Transverse colon (tissue), 4 donors: ENCODE measurements at regions not wholly inside any gene's neighbourhood (a gene's known extent, or its start where the extent isn't known, plus 50 kb on each side); places are given as distances from the start of the nearest gene placed in this dataset.

Source experiments
- POLR2A ChIP-seq: fragments of 450-650 bp; IDR thresholded peaks from one replicate; pipeline ENCODE4 v1.6.1; 2016; ENCODE audit warnings: antibody characterized with exemption, mild to moderate bottlenecking, moderate library complexity
- POLR2AphosphoS5 ChIP-seq, 3 donors: sonication (generic); formaldehyde crosslinking; IDR thresholded peaks; one replicate each; pipeline ENCODE4 v1.6.1; 2016; ENCODE audit warnings: antibody characterized with exemption in 3 of 3
- TF ChIP-seq, protein P1 (sequence below), 5 experiments: fragments of 200-600 bp in 3 of 5; fragments of 450-650 bp in 2 of 5; sonication (generic) in 3 of 5; IDR thresholded peaks; 1 replicate in 2 of 5; 2 replicates in 3 of 5; pipeline ENCODE4 v1.5.1; 2016 to 2017; ENCODE audit warnings: antibody characterized with exemption in 5 of 5, inconsistent platforms in 3 of 5, mild to moderate bottlenecking in 2 of 5, moderate library complexity in 1 of 5

DNA sequence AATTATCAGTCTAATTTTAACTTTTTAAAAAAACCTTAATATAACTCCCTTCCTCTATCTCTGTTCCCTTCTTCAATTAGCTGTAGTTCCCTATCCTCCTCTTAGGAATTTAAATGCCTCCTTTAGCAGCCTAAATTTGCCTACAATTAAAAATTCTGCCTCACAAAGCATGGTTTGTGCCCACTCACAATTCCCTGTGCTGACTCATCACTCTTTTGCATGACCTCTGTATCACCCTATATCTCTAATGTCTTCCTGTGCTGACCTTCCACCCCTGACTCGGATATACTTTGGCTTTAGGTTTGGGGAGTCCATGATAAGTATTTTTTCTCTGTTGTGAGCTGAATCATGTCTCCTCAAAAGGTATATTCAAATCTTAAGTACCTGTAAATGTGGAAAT is 253.6 kb downstream of the RNF144B start:
- TF ChIP-seq, protein P1, sequence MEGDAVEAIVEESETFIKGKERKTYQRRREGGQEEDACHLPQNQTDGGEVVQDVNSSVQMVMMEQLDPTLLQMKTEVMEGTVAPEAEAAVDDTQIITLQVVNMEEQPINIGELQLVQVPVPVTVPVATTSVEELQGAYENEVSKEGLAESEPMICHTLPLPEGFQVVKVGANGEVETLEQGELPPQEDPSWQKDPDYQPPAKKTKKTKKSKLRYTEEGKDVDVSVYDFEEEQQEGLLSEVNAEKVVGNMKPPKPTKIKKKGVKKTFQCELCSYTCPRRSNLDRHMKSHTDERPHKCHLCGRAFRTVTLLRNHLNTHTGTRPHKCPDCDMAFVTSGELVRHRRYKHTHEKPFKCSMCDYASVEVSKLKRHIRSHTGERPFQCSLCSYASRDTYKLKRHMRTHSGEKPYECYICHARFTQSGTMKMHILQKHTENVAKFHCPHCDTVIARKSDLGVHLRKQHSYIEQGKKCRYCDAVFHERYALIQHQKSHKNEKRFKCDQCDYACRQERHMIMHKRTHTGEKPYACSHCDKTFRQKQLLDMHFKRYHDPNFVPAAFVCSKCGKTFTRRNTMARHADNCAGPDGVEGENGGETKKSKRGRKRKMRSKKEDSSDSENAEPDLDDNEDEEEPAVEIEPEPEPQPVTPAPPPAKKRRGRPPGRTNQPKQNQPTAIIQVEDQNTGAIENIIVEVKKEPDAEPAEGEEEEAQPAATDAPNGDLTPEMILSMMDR (IDR thresholded peaks at IDR 0.05), result no peak
- TF ChIP-seq POLR2A, result no peak
- no peak for TF ChIP-seq POLR2AphosphoS5 (IDR thresholded peaks at IDR 0.05)
